ENCODE measurements at regions not wholly inside any gene's neighbourhood (a gene's known extent, or its start where the extent isn't known, plus 50 kb on each side); places are given as distances from the start of the nearest gene placed in this dataset.

DNA sequence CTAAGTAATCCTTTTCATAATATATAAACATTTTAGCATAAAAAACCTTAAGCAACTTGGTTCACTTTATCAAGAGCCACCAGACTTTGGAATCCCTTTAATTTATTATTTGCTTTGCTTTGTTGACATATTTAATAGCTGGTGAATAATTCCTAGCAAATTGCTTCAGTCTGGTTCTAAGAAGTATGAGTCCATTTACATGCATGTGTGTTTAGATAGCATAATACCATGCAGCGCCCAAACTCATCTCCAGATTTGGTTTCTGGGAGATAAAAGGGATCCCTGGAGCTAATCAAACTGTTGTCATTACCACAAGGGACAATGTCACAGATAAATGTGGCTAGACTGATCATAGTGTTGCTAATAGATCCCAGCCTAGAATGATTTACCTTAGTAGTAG lies 111.8 kb downstream of the TMEM144 start:
- Mint-ChIP-seq H3K36me3 (ENCODE audit: low read depth) (no peaks in the 10 kb centered on the region), H3K9me3 (no peaks in the 10 kb centered on the region), H3K4me1 (ENCODE audit: low read depth) (peaks cover 24% of the 10 kb centered on the region), H3K27ac (peak overlapping the region; percentile 12; the same call in 1 of the 2 replicates), H3K4me3 (no peak overlapping the region), H3K27me3 (ENCODE audit: insufficient read depth) (no peaks in the 10 kb centered on the region; the same call in 1 of the 2 replicates)
- DNase-seq, result peak; percentile 19
- TF ChIP-seq, protein P1, sequence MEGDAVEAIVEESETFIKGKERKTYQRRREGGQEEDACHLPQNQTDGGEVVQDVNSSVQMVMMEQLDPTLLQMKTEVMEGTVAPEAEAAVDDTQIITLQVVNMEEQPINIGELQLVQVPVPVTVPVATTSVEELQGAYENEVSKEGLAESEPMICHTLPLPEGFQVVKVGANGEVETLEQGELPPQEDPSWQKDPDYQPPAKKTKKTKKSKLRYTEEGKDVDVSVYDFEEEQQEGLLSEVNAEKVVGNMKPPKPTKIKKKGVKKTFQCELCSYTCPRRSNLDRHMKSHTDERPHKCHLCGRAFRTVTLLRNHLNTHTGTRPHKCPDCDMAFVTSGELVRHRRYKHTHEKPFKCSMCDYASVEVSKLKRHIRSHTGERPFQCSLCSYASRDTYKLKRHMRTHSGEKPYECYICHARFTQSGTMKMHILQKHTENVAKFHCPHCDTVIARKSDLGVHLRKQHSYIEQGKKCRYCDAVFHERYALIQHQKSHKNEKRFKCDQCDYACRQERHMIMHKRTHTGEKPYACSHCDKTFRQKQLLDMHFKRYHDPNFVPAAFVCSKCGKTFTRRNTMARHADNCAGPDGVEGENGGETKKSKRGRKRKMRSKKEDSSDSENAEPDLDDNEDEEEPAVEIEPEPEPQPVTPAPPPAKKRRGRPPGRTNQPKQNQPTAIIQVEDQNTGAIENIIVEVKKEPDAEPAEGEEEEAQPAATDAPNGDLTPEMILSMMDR (IDR thresholded peaks at IDR 0.05), result no peak

DNA sequence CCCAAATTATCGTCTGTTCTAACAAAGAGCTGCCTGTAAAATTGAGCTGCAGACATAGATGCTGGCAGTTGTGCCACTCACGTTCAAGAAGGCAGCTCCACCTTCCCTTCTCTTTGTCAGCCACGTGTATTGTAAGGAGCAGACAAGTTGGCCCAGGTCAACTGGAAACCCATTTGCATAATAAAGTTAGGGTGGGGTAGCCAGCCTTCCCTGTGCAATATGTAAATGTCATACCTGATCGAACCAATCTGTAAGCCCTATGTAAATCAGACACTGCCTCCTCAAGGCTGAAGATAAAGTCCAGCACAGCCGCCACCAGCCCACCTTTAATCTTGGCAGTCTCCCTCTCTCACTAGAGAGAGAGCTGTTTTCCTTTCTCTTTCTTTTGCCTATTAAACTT lies 117.2 kb downstream of the TMEM144 start:
- no peak overlapping the region for H3K27ac Mint-ChIP-seq
- TF ChIP-seq, protein P1 (IDR thresholded peaks at IDR 0.05), result no peak
- no peaks in the 10 kb centered on the region for H3K36me3 Mint-ChIP-seq (ENCODE audit: low read depth)
- H3K27me3 Mint-ChIP-seq (ENCODE audit: insufficient read depth), result no peaks in the 10 kb centered on the region
- H3K9me3 Mint-ChIP-seq, result no peaks in the 10 kb centered on the region
- no peak overlapping the region for H3K4me3 Mint-ChIP-seq
- peaks cover 2% of the 10 kb centered on the region; the same call in 1 of the 2 replicates for H3K4me1 Mint-ChIP-seq (ENCODE audit: low read depth)
- DNase-seq, result no peak

DNA sequence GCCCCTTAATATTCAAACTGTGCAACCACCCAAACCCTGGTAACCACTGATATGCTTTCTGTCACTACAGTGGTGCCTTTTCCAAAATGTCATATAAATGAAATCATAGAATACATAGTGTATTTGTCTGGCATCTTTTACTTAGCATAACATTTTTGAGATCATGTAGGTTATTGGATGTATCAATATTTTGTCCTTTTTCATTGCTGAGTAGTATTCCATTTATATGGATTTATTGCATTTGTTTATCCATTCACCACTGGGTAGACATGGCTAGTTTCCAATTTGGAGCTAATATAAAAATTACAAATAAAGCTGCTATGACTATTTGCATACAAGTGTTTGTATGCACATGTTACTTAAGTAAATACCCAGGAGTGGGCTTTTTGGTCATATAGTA lies 121.6 kb downstream of the TMEM144 start:
- Mint-ChIP-seq H3K9me3 (no peaks in the 10 kb centered on the region), H3K27me3 (ENCODE audit: insufficient read depth) (no peaks in the 10 kb centered on the region), H3K27ac (no peak overlapping the region), H3K4me1 (ENCODE audit: low read depth) (no peaks in the 10 kb centered on the region), H3K4me3 (no peak overlapping the region), H3K36me3 (ENCODE audit: low read depth) (no peaks in the 10 kb centered on the region)
- DNase-seq, result no peak
- TF ChIP-seq, protein P1 (IDR thresholded peaks at IDR 0.05), result no peak

DNA sequence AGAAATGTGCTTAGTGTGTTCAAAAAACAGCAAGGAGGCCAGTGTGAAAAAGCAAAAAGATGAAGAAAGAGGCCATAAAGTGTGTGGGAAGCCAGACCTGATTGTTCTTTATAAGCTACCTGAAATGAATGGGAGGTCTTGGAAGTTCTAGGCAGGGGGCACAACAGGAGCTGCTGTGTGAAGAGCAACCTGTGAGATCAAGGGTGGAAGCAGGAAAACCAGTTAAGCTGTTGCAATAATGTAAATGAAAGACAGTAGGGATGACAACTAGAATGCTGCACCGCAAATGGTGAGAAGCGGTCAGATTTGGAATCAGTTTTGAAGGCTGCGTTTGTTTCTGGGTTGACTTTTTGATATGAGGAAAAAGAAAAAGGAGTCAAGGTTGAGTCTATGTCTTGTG lies 123.5 kb downstream of the TMEM144 start:
- H3K4me3 Mint-ChIP-seq, result no peak overlapping the region
- TF ChIP-seq, protein P1 (IDR thresholded peaks at IDR 0.05), result no peak
- H3K9me3 Mint-ChIP-seq, result no peaks in the 10 kb centered on the region
- no peak for DNase-seq
- H3K27ac Mint-ChIP-seq, result no peak overlapping the region
- H3K4me1 Mint-ChIP-seq (ENCODE audit: low read depth), result no peaks in the 10 kb centered on the region
- no peaks in the 10 kb centered on the region for H3K27me3 Mint-ChIP-seq (ENCODE audit: insufficient read depth)
- no peaks in the 10 kb centered on the region for H3K36me3 Mint-ChIP-seq (ENCODE audit: low read depth)

DNA sequence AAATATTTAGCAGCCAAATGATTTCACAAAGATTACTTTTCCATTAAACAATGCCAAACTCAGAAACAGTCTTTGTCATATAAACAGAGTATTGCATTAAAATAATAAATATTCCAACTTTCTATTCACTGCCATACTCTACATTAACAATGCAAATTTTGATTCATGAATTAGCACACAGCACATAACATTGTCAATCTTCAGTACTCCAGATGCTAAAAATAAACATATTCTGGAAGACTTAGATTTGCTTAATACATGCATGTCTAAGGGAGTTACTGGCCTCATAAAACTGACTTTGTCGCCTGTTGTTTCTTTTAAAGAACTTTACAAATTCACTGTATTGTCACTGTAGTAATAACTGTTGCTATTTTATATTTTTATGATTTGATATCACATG lies 131.6 kb downstream of the TMEM144 start:
- no peak for DNase-seq
- Mint-ChIP-seq H3K9me3 (no peaks in the 10 kb centered on the region), H3K36me3 (ENCODE audit: low read depth) (no peaks in the 10 kb centered on the region), H3K27ac (no peak overlapping the region), H3K27me3 (ENCODE audit: insufficient read depth) (no peaks in the 10 kb centered on the region; the same call in 1 of the 2 replicates), H3K4me3 (no peak overlapping the region), H3K4me1 (ENCODE audit: low read depth) (no peaks in the 10 kb centered on the region)
- TF ChIP-seq, protein P1 (IDR thresholded peaks at IDR 0.05), result no peak

DNA sequence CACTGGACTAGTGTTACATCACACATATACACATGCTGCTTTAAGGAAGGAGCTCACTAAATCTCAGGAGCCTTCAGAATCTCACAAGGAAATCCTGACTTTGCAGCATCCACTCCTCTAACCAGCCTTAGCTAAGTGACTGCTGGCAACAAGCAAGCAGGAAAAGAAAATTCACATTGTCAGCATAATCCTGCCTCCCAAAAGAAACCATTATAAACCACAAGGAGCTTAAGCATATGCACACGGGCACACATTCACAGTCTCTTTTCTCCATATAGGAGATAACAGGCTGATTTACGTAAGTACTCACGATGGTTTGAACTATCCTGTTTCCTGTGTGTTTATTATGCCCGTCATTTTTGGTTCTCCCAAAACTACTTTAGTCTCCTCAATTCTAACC lies 136.3 kb downstream of the TMEM144 start:
- Mint-ChIP-seq H3K4me3 (no peak overlapping the region), H3K27ac (no peak overlapping the region), H3K36me3 (ENCODE audit: low read depth) (no peaks in the 10 kb centered on the region), H3K27me3 (ENCODE audit: insufficient read depth) (no peaks in the 10 kb centered on the region; the same call in 1 of the 2 replicates), H3K9me3 (no peaks in the 10 kb centered on the region), H3K4me1 (ENCODE audit: low read depth) (peaks cover 6% of the 10 kb centered on the region; the same call in 1 of the 2 replicates)
- no peak for DNase-seq
- TF ChIP-seq, protein P1 (IDR thresholded peaks at IDR 0.05), result no peak
